Neural cell (in vitro differentiated cells): ENCODE measurements at regions not wholly inside any gene's neighbourhood (a gene's known extent, or its start where the extent isn't known, plus 50 kb on each side); places are given as distances from the start of the nearest gene placed in this dataset.

ENCODE experiments used
- H2AFZ ChIP-seq: fragments of 200-600, 300-800 bp; sonication (generic), shearing (Covaris generic); 2 replicates; pipeline ENCODE4 v1.6.0; 2014; ENCODE audit warnings: low read depth, mild to moderate bottlenecking, antibody characterized with exemption, low read length, moderate library complexity
- H3F3A ChIP-seq: fragments of 200-600 bp; shearing (Covaris generic); 2 replicates; pipeline ENCODE4 v1.6.1; 2016; ENCODE audit warnings: mild to moderate bottlenecking, moderate library complexity, mixed read lengths, antibody characterized with exemption, low read length; ENCODE audit not compliant: insufficient read depth, poor library complexity, severe bottlenecking
- H3K27ac ChIP-seq: fragments of 200-600, 300-800 bp; sonication (generic), shearing (Covaris generic); 2 replicates; pipeline ENCODE4 v1.5.1; 2014; ENCODE audit warnings: mild to moderate bottlenecking, low read length, moderate library complexity
- H3K27me3 ChIP-seq: fragments of 300-800, 200-600 bp; sonication (generic), shearing (Covaris generic); 2 replicates; pipeline ENCODE4 v1.6.0; 2014; ENCODE audit warnings: mild to moderate bottlenecking, low read depth, low read length, moderate library complexity; ENCODE audit not compliant: insufficient read depth
- H3K36me3 ChIP-seq: fragments of 300-800, 200-600 bp; sonication (generic), shearing (Covaris generic); 2 replicates; pipeline ENCODE4 v1.5.1; 2014; ENCODE audit warnings: mild to moderate bottlenecking, antibody characterized with exemption, low read length, moderate library complexity; ENCODE audit not compliant: insufficient read depth
- H3K4me2 ChIP-seq: fragments of 300-800, 200-600 bp; sonication (generic), shearing (Covaris generic); 2 replicates; pipeline ENCODE4 v1.6.0; 2014; ENCODE audit warnings: mild to moderate bottlenecking, low read length
- H3K4me3 ChIP-seq: fragments of 300-800, 200-600 bp; sonication (generic), shearing (Covaris generic); 2 replicates; pipeline ENCODE4 v1.5.1; 2014; ENCODE audit warnings: mild to moderate bottlenecking, low read length, moderate library complexity
- H3K79me2 ChIP-seq: fragments of 200-600 bp; shearing (Covaris generic); replicated peaks from 2 replicates; pipeline ENCODE4 v1.6.0; 2014; ENCODE audit warnings: mild to moderate bottlenecking, low read length, moderate library complexity; ENCODE audit not compliant: insufficient read depth
- H3K9ac ChIP-seq: fragments of 300-800, 200-600 bp; sonication (generic), shearing (Covaris generic); 2 replicates; pipeline ENCODE4 v1.6.1; 2016; ENCODE audit warnings: mild to moderate bottlenecking, low read length, mixed read lengths
- H3K9me2 ChIP-seq: fragments of 200-600 bp; shearing (Covaris generic); 2 replicates; pipeline ENCODE4 v1.6.1; 2016; ENCODE audit warnings: mild to moderate bottlenecking, low read length, mixed read lengths; ENCODE audit not compliant: insufficient read depth
- H3K9me3 ChIP-seq: fragments of 200-600, 300-800 bp; sonication (generic), shearing (Covaris generic); 2 replicates; pipeline ENCODE4 v1.6.1; 2016; ENCODE audit warnings: mild to moderate bottlenecking, mixed run types, low read length, moderate library complexity, mixed read lengths
- H4K20me1 ChIP-seq: fragments of 200-600 bp; shearing (Covaris generic); 2 replicates; pipeline ENCODE4 v1.6.1; 2016; ENCODE audit warnings: mild to moderate bottlenecking, mixed run types; ENCODE audit not compliant: insufficient read depth
- EP300 ChIP-seq: fragments of 450-650 bp; conservative IDR thresholded peaks from 2 replicates; pipeline ENCODE4 v1.6.1; 2014; ENCODE audit warnings: antibody characterized with exemption, mild to moderate bottlenecking, moderate library complexity; ENCODE audit not compliant: poor library complexity, severe bottlenecking
- EZH2 ChIP-seq: fragments of 200-600, 300-800 bp; shearing (Covaris generic), sonication (generic); IDR thresholded peaks from 2 replicates; pipeline ENCODE4 v1.6.1; 2014; ENCODE audit warnings: antibody characterized with exemption, low read length, borderline replicate concordance, mild to moderate bottlenecking; ENCODE audit not compliant: insufficient read depth, poor library complexity, severe bottlenecking
- MXI1 ChIP-seq: fragments of 450-650 bp; conservative IDR thresholded peaks from 2 replicates; pipeline ENCODE4 v1.6.1; 2014; ENCODE audit warnings: antibody characterized with exemption, mild to moderate bottlenecking; ENCODE audit not compliant: poor library complexity, severe bottlenecking
- POLR2AphosphoS5 ChIP-seq: IDR thresholded peaks from 2 replicates; pipeline ENCODE4 v1.6.1; 2012
- RAD21 ChIP-seq: fragments of 450-650 bp; conservative IDR thresholded peaks from 2 replicates; pipeline ENCODE4 v1.6.1; 2014; ENCODE audit warnings: antibody characterized with exemption, mild to moderate bottlenecking, moderate library complexity
- REST ChIP-seq: IDR thresholded peaks from 2 replicates; pipeline ENCODE4 v1.6.1; 2012; ENCODE audit warnings: borderline replicate concordance
- SMC3 ChIP-seq: fragments of 450-650 bp; conservative IDR thresholded peaks from 2 replicates; pipeline ENCODE4 v1.6.1; 2014; ENCODE audit warnings: antibody characterized with exemption, mild to moderate bottlenecking, moderate library complexity; ENCODE audit not compliant: poor library complexity
- TAF1 ChIP-seq: IDR thresholded peaks from 2 replicates; pipeline ENCODE4 v1.6.1; 2012; ENCODE audit warnings: low read depth
- TF ChIP-seq, protein P1 (sequence below): fragments of 450-650 bp; IDR thresholded peaks from 2 replicates; pipeline ENCODE4 v1.5.1; 2014; ENCODE audit warnings: antibody characterized with exemption, mild to moderate bottlenecking, moderate library complexity; ENCODE audit not compliant: poor library complexity, severe bottlenecking

DNA sequence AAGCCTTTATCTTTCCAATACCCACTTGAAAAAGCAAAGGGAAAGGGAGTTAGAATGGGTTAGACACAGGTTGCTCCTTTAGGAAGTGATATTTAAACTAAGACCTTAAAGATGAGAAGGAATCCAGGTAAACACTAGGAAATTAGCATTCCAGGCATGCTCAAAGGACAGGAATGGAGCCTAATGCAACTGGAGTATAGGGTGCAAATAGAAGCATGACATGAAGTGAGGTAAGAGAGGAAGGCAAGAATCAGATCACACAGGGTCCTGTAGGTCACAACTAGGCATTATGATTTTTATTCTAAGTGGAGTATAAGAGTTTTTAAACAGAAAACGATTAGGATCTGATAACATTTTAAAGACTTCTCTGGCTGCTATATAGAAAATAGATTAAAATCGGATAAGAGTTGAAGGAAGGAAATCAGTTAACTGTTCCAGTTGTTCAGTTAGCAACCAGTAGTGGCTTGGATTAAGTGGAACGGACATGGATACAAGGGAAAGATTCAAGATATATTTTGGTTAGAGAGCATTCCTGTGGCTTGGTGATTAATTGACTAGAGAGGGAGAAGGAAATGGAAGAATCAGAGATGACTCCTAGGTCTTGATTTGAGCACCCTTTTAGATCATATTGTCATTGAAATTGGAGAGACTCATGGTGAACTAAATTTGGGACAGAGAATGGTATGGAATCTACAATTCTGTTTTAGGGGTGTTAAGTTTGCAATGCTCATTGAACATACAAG is 95.9 kb downstream of the FBXO4 start:
- TF ChIP-seq EP300 (no peak), TAF1 (no peak), POLR2AphosphoS5 (no peak), RAD21 (no peak), MXI1 (no peak), EZH2 (no peak), SMC3 (no peak), REST (no peak)
- TF ChIP-seq, protein P1, sequence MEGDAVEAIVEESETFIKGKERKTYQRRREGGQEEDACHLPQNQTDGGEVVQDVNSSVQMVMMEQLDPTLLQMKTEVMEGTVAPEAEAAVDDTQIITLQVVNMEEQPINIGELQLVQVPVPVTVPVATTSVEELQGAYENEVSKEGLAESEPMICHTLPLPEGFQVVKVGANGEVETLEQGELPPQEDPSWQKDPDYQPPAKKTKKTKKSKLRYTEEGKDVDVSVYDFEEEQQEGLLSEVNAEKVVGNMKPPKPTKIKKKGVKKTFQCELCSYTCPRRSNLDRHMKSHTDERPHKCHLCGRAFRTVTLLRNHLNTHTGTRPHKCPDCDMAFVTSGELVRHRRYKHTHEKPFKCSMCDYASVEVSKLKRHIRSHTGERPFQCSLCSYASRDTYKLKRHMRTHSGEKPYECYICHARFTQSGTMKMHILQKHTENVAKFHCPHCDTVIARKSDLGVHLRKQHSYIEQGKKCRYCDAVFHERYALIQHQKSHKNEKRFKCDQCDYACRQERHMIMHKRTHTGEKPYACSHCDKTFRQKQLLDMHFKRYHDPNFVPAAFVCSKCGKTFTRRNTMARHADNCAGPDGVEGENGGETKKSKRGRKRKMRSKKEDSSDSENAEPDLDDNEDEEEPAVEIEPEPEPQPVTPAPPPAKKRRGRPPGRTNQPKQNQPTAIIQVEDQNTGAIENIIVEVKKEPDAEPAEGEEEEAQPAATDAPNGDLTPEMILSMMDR = no peak
- Histone ChIP-seq H3K27me3 (no peaks in the 10 kb centered on the region), H3K4me2 (no peak overlapping the region)

GRCh38 chr5:42021923-42022322 is 96.8 kb downstream of the FBXO4 start:
- no peak for TF ChIP-seq EZH2
- TF ChIP-seq REST = no peak
- TF ChIP-seq TAF1 = no peak
- no peak for TF ChIP-seq EP300
- no peak for TF ChIP-seq POLR2AphosphoS5
- TF ChIP-seq RAD21 = no peak
- TF ChIP-seq SMC3 = no peak
- TF ChIP-seq MXI1 = no peak
- TF ChIP-seq, protein P1 = no peak
- Histone ChIP-seq H3K9ac (no peak overlapping the region), H3K9me2 (no peaks in the 10 kb centered on the region), H3K4me3 (no peak overlapping the region), H3K27me3 (no peaks in the 10 kb centered on the region), H3K79me2 (no peaks in the 10 kb centered on the region), H3K4me2 (no peak overlapping the region), H3K9me3 (no peaks in the 10 kb centered on the region), H3K27ac (no peak overlapping the region), H4K20me1 (no peaks in the 10 kb centered on the region), H3K36me3 (no peaks in the 10 kb centered on the region), H3F3A (no peaks in the 10 kb centered on the region), H2AFZ (no peak overlapping the region)

More for the DNA sequence above, 95.9 kb downstream of the FBXO4 start:
- no peaks in the 10 kb centered on the region for H3K79me2 ChIP-seq
- H3K9ac ChIP-seq = no peak overlapping the region
- no peaks in the 10 kb centered on the region for H3K36me3 ChIP-seq
- no peaks in the 10 kb centered on the region for H3K9me3 ChIP-seq
- H3K27ac ChIP-seq = no peak overlapping the region
- H2AFZ ChIP-seq = no peak overlapping the region
- H3F3A ChIP-seq = no peaks in the 10 kb centered on the region
- no peak overlapping the region for H3K4me3 ChIP-seq
- no peaks in the 10 kb centered on the region for H4K20me1 ChIP-seq
- no peaks in the 10 kb centered on the region for H3K9me2 ChIP-seq
